ENCODE measurements at regions not wholly inside any gene's neighbourhood (a gene's known extent, or its start where the extent isn't known, plus 50 kb on each side); places are given as distances from the start of the nearest gene placed in this dataset.

GRCh38 chr7:133165529-133165928 lies 83.6 kb upstream of the CHCHD3 start:
- TF ChIP-seq CTCF (IDR thresholded peaks at IDR 0.05; ENCODE audit: insufficient read depth, low read depth, low read length) (no peak), EZH2 (IDR thresholded peaks at IDR 0.05; ENCODE audit: insufficient read depth, low read length) (no peak)

Measured in astrocyte (in vitro differentiated cells and primary cell).